ENCODE measurements at regions not wholly inside any gene's neighbourhood (a gene's known extent, or its start where the extent isn't known, plus 50 kb on each side); places are given as distances from the start of the nearest gene placed in this dataset.

DNA sequence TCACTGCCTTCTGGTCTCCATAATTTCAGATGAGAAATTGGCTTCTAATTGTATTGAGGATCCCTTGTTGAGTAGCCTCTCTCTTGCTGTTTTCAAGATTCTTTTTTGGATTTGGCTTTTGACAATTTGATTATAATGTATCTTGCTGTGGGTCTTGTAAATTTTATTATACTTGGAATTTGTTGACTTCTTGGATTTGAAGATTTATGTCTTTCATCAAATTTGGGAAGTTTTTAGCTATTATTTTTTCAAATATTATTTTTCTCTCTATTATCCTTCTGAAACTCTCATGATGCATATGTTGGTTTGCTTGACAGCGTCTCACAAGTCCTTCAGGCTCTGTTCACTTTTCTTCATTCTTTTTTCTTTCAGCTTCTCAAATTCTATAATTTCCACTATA, 126.1 kb downstream of the C1orf94 start:
- H3K27ac ChIP-seq (ENCODE audit: low read length): no peak overlapping the region
- H4K20me1 ChIP-seq (ENCODE audit: low read length): no peaks in the 10 kb centered on the region
- no TSS peak for BruUV-seq (replicated peaks)
- no peak overlapping the region for H2AFZ ChIP-seq (ENCODE audit: low read length)
- ChIA-PET POLR2A (ENCODE audit: unreplicated experiment) (no interaction called here), CTCF (no interaction called here)
- peaks cover 38% of the 10 kb centered on the region for H3K9me3 ChIP-seq (ENCODE audit: low read length)
- ATAC-seq: no peak
- no peak overlapping the region for H3K9ac ChIP-seq (ENCODE audit: low read length)
- no peaks in the 10 kb centered on the region for H3K4me1 ChIP-seq (ENCODE audit: insufficient read depth, low read length)
- no peaks in the 10 kb centered on the region for H3K27me3 ChIP-seq (ENCODE audit: low read length)
- TF ChIP-seq EZH2phosphoT487 (IDR thresholded peaks at IDR 0.05; ENCODE audit: borderline replicate concordance, low read length) (no peak), EZH2 (IDR thresholded peaks at IDR 0.05; ENCODE audit: low read length, unreplicated experiment) (no peak)
- TF ChIP-seq, protein P1, sequence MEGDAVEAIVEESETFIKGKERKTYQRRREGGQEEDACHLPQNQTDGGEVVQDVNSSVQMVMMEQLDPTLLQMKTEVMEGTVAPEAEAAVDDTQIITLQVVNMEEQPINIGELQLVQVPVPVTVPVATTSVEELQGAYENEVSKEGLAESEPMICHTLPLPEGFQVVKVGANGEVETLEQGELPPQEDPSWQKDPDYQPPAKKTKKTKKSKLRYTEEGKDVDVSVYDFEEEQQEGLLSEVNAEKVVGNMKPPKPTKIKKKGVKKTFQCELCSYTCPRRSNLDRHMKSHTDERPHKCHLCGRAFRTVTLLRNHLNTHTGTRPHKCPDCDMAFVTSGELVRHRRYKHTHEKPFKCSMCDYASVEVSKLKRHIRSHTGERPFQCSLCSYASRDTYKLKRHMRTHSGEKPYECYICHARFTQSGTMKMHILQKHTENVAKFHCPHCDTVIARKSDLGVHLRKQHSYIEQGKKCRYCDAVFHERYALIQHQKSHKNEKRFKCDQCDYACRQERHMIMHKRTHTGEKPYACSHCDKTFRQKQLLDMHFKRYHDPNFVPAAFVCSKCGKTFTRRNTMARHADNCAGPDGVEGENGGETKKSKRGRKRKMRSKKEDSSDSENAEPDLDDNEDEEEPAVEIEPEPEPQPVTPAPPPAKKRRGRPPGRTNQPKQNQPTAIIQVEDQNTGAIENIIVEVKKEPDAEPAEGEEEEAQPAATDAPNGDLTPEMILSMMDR (conservative IDR thresholded peaks at IDR 0.05; ENCODE audit: low read depth, low read length): no peak
- H3K36me3 ChIP-seq (ENCODE audit: low read depth, low read length): no peaks in the 10 kb centered on the region
- intact Hi-C loops (cut with micrococcal nuclease): no loop called here
- H3K79me2 ChIP-seq (ENCODE audit: low read length): no peaks in the 10 kb centered on the region
- no peak for DNase-seq
- no peak overlapping the region for H3K4me3 ChIP-seq (ENCODE audit: low read length)
- H3K4me2 ChIP-seq (ENCODE audit: low read length): no peak overlapping the region
- no peaks in the 10 kb centered on the region for H3F3A ChIP-seq (ENCODE audit: low read length, unreplicated experiment)
- no peaks in the 10 kb centered on the region for H3K9me2 ChIP-seq (replicated peaks; ENCODE audit: low read length)

DNA sequence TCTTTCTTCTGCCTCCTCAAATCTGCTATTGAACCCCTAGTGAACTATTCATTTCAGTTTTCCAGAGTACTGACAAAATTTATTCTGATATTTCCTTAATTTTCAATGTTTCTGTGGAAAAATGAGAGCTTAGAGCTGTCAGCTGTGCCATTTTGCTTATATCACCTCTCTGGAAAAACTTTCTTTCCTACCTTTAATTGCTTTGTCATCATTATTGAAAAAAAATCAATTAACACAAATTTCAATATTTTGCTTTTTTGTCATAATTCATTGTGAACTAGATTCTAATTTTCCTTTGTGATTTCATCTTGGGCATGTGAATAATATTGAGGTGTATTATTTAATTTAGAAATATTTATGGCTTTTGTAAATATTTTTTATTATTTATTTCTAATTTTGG, 126.5 kb downstream of the C1orf94 start:
- Histone ChIP-seq H3K9me2 (replicated peaks; ENCODE audit: low read length) (no peaks in the 10 kb centered on the region), H3K27me3 (ENCODE audit: low read length) (no peaks in the 10 kb centered on the region), H3K9ac (ENCODE audit: low read length) (no peak overlapping the region), H3K9me3 (ENCODE audit: low read length) (peaks cover 38% of the 10 kb centered on the region), H3K36me3 (ENCODE audit: low read depth, low read length) (no peaks in the 10 kb centered on the region), H3K4me2 (ENCODE audit: low read length) (no peak overlapping the region), H3K4me3 (ENCODE audit: low read length) (no peak overlapping the region), H3F3A (ENCODE audit: low read length, unreplicated experiment) (no peaks in the 10 kb centered on the region), H4K20me1 (ENCODE audit: low read length) (no peaks in the 10 kb centered on the region), H3K27ac (ENCODE audit: low read length) (no peak overlapping the region), H2AFZ (ENCODE audit: low read length) (no peak overlapping the region), H3K4me1 (ENCODE audit: insufficient read depth, low read length) (no peaks in the 10 kb centered on the region), H3K79me2 (ENCODE audit: low read length) (no peaks in the 10 kb centered on the region)
- intact Hi-C loops (cut with micrococcal nuclease): no loop called here
- DNase-seq (no peak), ATAC-seq (no peak)
- TF ChIP-seq EZH2 (IDR thresholded peaks at IDR 0.05; ENCODE audit: low read length, unreplicated experiment): no peak
- no peak for TF ChIP-seq EZH2phosphoT487 (IDR thresholded peaks at IDR 0.05; ENCODE audit: borderline replicate concordance, low read length)
- TF ChIP-seq, protein P1 (conservative IDR thresholded peaks at IDR 0.05; ENCODE audit: low read depth, low read length): no peak
- POLR2A ChIA-PET (ENCODE audit: unreplicated experiment): no interaction called here
- BruUV-seq (replicated peaks): no TSS peak
- CTCF ChIA-PET: no interaction called here

DNA sequence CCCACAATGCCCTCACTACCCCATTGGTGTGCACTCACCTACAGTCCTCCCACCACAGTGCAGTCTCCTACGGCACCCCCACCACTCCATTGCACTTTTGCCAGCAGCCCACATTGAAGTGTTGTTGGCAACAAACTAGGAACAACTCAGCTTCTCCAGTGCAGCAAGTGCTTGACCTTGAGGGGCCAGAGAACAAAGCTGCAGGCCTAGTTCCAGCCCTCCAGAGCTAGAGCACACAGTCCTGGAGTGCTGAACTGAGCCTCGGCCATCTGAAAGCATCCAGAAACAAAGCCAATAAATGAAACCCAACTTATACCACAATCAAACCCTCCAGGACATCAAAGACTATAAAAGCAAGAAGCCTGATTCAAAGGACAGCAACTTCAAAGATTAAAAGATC, 129.9 kb downstream of the C1orf94 start:
- Histone ChIP-seq H3F3A (ENCODE audit: low read length, unreplicated experiment) (no peaks in the 10 kb centered on the region), H3K9me3 (ENCODE audit: low read length) (peaks cover 33% of the 10 kb centered on the region), H3K9me2 (replicated peaks; ENCODE audit: low read length) (no peaks in the 10 kb centered on the region), H4K20me1 (ENCODE audit: low read length) (no peaks in the 10 kb centered on the region), H3K4me3 (ENCODE audit: low read length) (no peak overlapping the region), H2AFZ (ENCODE audit: low read length) (no peak overlapping the region), H3K79me2 (ENCODE audit: low read length) (no peaks in the 10 kb centered on the region), H3K9ac (ENCODE audit: low read length) (no peak overlapping the region), H3K4me1 (ENCODE audit: insufficient read depth, low read length) (no peaks in the 10 kb centered on the region), H3K27ac (ENCODE audit: low read length) (no peak overlapping the region), H3K27me3 (ENCODE audit: low read length) (no peaks in the 10 kb centered on the region), H3K36me3 (ENCODE audit: low read depth, low read length) (no peaks in the 10 kb centered on the region), H3K4me2 (ENCODE audit: low read length) (no peak overlapping the region)
- DNase-seq (no peak), ATAC-seq (no peak)
- POLR2A ChIA-PET (ENCODE audit: unreplicated experiment): no interaction called here
- TF ChIP-seq EZH2phosphoT487 (IDR thresholded peaks at IDR 0.05; ENCODE audit: borderline replicate concordance, low read length): no peak
- no peak for TF ChIP-seq EZH2 (IDR thresholded peaks at IDR 0.05; ENCODE audit: low read length, unreplicated experiment)
- TF ChIP-seq, protein P1 (conservative IDR thresholded peaks at IDR 0.05; ENCODE audit: low read depth, low read length): no peak
- CTCF ChIA-PET: no interaction called here
- intact Hi-C loops (cut with micrococcal nuclease): no loop called here
- BruUV-seq (replicated peaks): no TSS peak
